Stimulated activated CD8-positive, alpha-beta memory T cell treated with anti-CD3 and anti-CD28 coated beads, Interleukin-15, amount 100 ng/mL, for 24 hours (primary cell): ENCODE measurements at regions not wholly inside any gene's neighbourhood (a gene's known extent, or its start where the extent isn't known, plus 50 kb on each side); places are given as distances from the start of the nearest gene placed in this dataset.
"Not testable (repeated sequence)": the region's sequence is repeated elsewhere in the genome, so short reads cannot be mapped to it uniquely, and the experiment has no call there.

ENCODE experiments used
- DNase-seq: peaks from one replicate; pipeline ENCODE4 v3.0.0-alpha.2; 2020; ENCODE audit warnings: low read depth

GRCh38 chr7:70846208-70846607 is 285.7 kb upstream of the GALNT17 start:
- DNase-seq, result no peak

- no peak for DNase-seq
Observed at GRCh38 chr7:70849580-70850235, 282.2 kb upstream of the GALNT17 start.

GRCh38 chr7:70855373-70855772 is 276.6 kb upstream of the GALNT17 start:
- no peak for DNase-seq

GRCh38 chr7:70856901-70857630 is 274.9 kb upstream of the GALNT17 start:
- DNase-seq, result peak; percentile 50

GRCh38 chr7:70857793-70858545 is 274.0 kb upstream of the GALNT17 start:
- no peak for DNase-seq

- DNase-seq, result no peak
Observed at GRCh38 chr7:70867513-70867912, 264.4 kb upstream of the GALNT17 start.

- DNase-seq, result no peak
Observed at GRCh38 chr7:70870349-70870748, 261.6 kb upstream of the GALNT17 start.

GRCh38 chr7:70872188-70872587 is 259.8 kb upstream of the GALNT17 start:
- no peak for DNase-seq

GRCh38 chr7:70881167-70881847 is 250.6 kb upstream of the GALNT17 start:
- no peak for DNase-seq

- DNase-seq, result no peak
Observed at GRCh38 chr7:70883750-70884439, 248.0 kb upstream of the GALNT17 start.

GRCh38 chr7:70884440-70884764 is 247.5 kb upstream of the GALNT17 start:
- DNase-seq, result no peak

- no peak for DNase-seq
Observed at GRCh38 chr7:70884809-70885208, 247.1 kb upstream of the GALNT17 start.

- no peak for DNase-seq
Observed at GRCh38 chr7:70886547-70886946, 245.4 kb upstream of the GALNT17 start.

- DNase-seq, result no peak
Observed at GRCh38 chr7:70887186-70887585, 244.8 kb upstream of the GALNT17 start.

GRCh38 chr7:70890147-70890969 is 241.6 kb upstream of the GALNT17 start:
- no peak for DNase-seq

- no peak for DNase-seq
Observed at GRCh38 chr7:70893422-70893821, 238.5 kb upstream of the GALNT17 start.

- DNase-seq, result no peak
Observed at GRCh38 chr7:70893971-70894715, 237.8 kb upstream of the GALNT17 start.

- DNase-seq, result no peak
Observed at GRCh38 chr7:70894799-70895198, 237.1 kb upstream of the GALNT17 start.

GRCh38 chr7:70895337-70896200 is 236.4 kb upstream of the GALNT17 start:
- DNase-seq, result not testable (repeated sequence)
